Endodermal cell (in vitro differentiated cells): ENCODE measurements at regions not wholly inside any gene's neighbourhood (a gene's known extent, or its start where the extent isn't known, plus 50 kb on each side); places are given as distances from the start of the nearest gene placed in this dataset.
A peak's percentile ranks its signal among the peaks of the same experiment; 100 is the strongest.

ENCODE experiments used
- DNase-seq: peaks from one replicate; pipeline ENCODE4 v3.0.0-alpha.2; 2017
- H3K27ac ChIP-seq: 2 replicates; pipeline ENCODE4 v1.5.1; 2013; ENCODE audit warnings: mild to moderate bottlenecking, low read depth, low read length, moderate library complexity
- H3K27me3 ChIP-seq: 2 replicates; pipeline ENCODE4 v1.6.1; 2013; ENCODE audit warnings: mild to moderate bottlenecking, low read length, moderate library complexity; ENCODE audit not compliant: insufficient read depth, control insufficient read depth, poor library complexity, severe bottlenecking
- H3K36me3 ChIP-seq: 2 replicates; pipeline ENCODE4 v1.7.0; 2013; ENCODE audit warnings: mild to moderate bottlenecking, low read length, moderate library complexity; ENCODE audit not compliant: control insufficient read depth, insufficient read depth
- H3K4me1 ChIP-seq: one replicate; pipeline ENCODE4 v1.7.0; 2013; ENCODE audit warnings: low read length; ENCODE audit not compliant: control insufficient read depth, insufficient read depth
- H3K4me3 ChIP-seq: 2 replicates; pipeline ENCODE4 v1.5.1; 2013; ENCODE audit warnings: mild to moderate bottlenecking, low read length, moderate library complexity
- H3K9ac ChIP-seq: 2 replicates; pipeline ENCODE4 v1.6.1; 2013; ENCODE audit warnings: mild to moderate bottlenecking, low read length, moderate library complexity; ENCODE audit not compliant: poor library complexity, severe bottlenecking; ENCODE audit errors: extremely low read depth
- H3K9me3 ChIP-seq: 2 replicates; pipeline ENCODE4 v1.6.1; 2013; ENCODE audit warnings: mild to moderate bottlenecking, low read length, moderate library complexity; ENCODE audit not compliant: control insufficient read depth
- H3K27ac Mint-ChIP-seq: 2 replicates; pipeline ENCODE4 v1.8.0; 2020; ENCODE audit warnings: mixed read lengths
- H3K27me3 Mint-ChIP-seq: 2 replicates; pipeline ENCODE4 v1.8.0; 2021; ENCODE audit warnings: mild to moderate bottlenecking, mixed read lengths; ENCODE audit not compliant: insufficient read depth
- H3K36me3 Mint-ChIP-seq: 2 replicates; pipeline ENCODE4 v1.8.0; 2020; ENCODE audit warnings: low read depth, mixed read lengths
- H3K4me1 Mint-ChIP-seq: 2 replicates; pipeline ENCODE4 v1.8.0; 2020; ENCODE audit warnings: mixed read lengths
- H3K4me3 Mint-ChIP-seq: 2 replicates; pipeline ENCODE4 v1.8.0; 2020; ENCODE audit warnings: mild to moderate bottlenecking, moderate library complexity, mixed read lengths
- H3K9me3 Mint-ChIP-seq: 2 replicates; pipeline ENCODE4 v1.8.0; 2020; ENCODE audit warnings: mild to moderate bottlenecking, mixed read lengths
- CTCF ChIP-seq: fragments of 200-600 bp; sonication (generic); conservative IDR thresholded peaks from 2 replicates; pipeline ENCODE4 v1.5.0; 2021; ENCODE audit warnings: antibody characterized with exemption, mild to moderate bottlenecking
- WGBS, 2 experiments: methylation state at CpG; one replicate each; pipeline versions ENCODE4 v1.1.5 to v1.1.7; 2013; ENCODE audit warnings: missing lambda C conversion rate in 2 of 2, mixed read lengths in 1 of 2; ENCODE audit not compliant: insufficient coverage in 1 of 2, insufficient read length in 1 of 2; 5-methylcytosine and 5-hydroxymethylcytosine counted together

DNA sequence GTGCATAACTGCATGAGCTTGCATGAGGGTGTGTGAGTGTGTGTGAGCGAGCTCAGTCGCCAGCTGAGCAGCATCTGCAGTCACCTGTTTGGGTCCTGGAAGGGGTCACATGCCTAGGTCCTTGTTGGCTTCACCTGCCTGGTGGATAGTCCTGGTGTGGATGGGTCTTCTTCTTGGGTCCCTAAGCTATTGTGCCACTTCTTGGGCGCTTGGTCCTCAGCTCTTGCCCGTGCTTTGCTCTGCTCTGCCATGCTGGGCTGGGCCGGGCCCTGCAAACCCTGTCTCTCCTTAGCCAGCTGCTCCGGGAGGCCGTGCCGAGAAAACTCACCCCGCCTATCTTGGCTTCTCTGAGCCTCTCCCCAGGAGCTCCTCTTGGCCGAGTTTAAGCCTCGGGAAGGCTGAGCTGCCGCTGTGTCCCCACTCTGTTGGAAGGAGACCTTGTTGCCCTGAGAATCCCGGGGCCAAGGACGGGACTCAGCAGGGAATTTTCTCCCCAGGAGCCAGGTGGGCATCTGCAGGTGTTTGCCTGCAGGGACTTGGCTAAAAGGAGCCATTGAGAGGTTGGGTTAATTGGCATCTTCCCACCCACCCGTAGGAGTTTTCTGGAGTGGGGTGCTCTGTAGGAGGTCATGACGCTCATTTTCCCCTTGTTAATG is 300.8 kb downstream of the NDUFA10 start:
- no peak overlapping the region for H3K4me3 Mint-ChIP-seq
- peak; percentile 43 for DNase-seq
- H3K27me3 ChIP-seq = no peaks in the 10 kb centered on the region
- no peak overlapping the region for H3K27ac ChIP-seq
- no peaks in the 10 kb centered on the region for H3K4me1 Mint-ChIP-seq
- H3K4me3 ChIP-seq = no peak overlapping the region
- H3K36me3 Mint-ChIP-seq = no peaks in the 10 kb centered on the region
- no peaks in the 10 kb centered on the region for H3K27me3 Mint-ChIP-seq
- H3K9me3 ChIP-seq = no peaks in the 10 kb centered on the region
- no peak for TF ChIP-seq CTCF
- no peak overlapping the region for H3K27ac Mint-ChIP-seq
- H3K9ac ChIP-seq = no peak overlapping the region
- WGBS, 2 experiments = 91 to 92% methylated on average over 10 to 16 of the region's 16 CpGs
- no peaks in the 10 kb centered on the region for H3K36me3 ChIP-seq
- H3K9me3 Mint-ChIP-seq = peaks cover under 1% of the 10 kb centered on the region
- H3K4me1 ChIP-seq = no peaks in the 10 kb centered on the region

- no peak overlapping the region for H3K4me3 ChIP-seq
- 87 to 94% methylated on average over 9 of the region's 9 CpGs for WGBS, 2 experiments
- no peaks in the 10 kb centered on the region for H3K27me3 ChIP-seq
- no peak for TF ChIP-seq CTCF
- DNase-seq = peak; percentile 30
- no peaks in the 10 kb centered on the region for H3K9me3 ChIP-seq
- H3K27ac ChIP-seq = no peak overlapping the region
- H3K36me3 Mint-ChIP-seq = no peaks in the 10 kb centered on the region
- H3K9me3 Mint-ChIP-seq = peaks cover 2% of the 10 kb centered on the region
- no peak overlapping the region for H3K27ac Mint-ChIP-seq
- no peaks in the 10 kb centered on the region for H3K27me3 Mint-ChIP-seq
- no peaks in the 10 kb centered on the region for H3K4me1 ChIP-seq
- H3K9ac ChIP-seq = no peak overlapping the region
- H3K4me1 Mint-ChIP-seq = no peaks in the 10 kb centered on the region
- H3K36me3 ChIP-seq = no peaks in the 10 kb centered on the region
- H3K4me3 Mint-ChIP-seq = no peak overlapping the region
Observed at GRCh38 chr2:239723486-239724193, 301.5 kb downstream of the NDUFA10 start.

GRCh38 chr2:239722760-239723470 is 302.2 kb downstream of the NDUFA10 start:
- no peak for TF ChIP-seq CTCF
- Mint-ChIP-seq H3K27me3 (no peaks in the 10 kb centered on the region), H3K27ac (no peak overlapping the region), H3K4me1 (no peaks in the 10 kb centered on the region), H3K9me3 (peaks cover 2% of the 10 kb centered on the region), H3K36me3 (no peaks in the 10 kb centered on the region), H3K4me3 (no peak overlapping the region)
- WGBS, 2 experiments = 91 to 95% methylated on average over 14 to 16 of the region's 16 CpGs
- H3K4me1 ChIP-seq = no peaks in the 10 kb centered on the region
- H3K27ac ChIP-seq = no peak overlapping the region
- DNase-seq = no peak
- H3K4me3 ChIP-seq = no peak overlapping the region
- H3K9ac ChIP-seq = no peak overlapping the region
- H3K36me3 ChIP-seq = no peaks in the 10 kb centered on the region
- no peaks in the 10 kb centered on the region for H3K27me3 ChIP-seq
- H3K9me3 ChIP-seq = no peaks in the 10 kb centered on the region
